WTC11 (cell line): ENCODE measurements at regions not wholly inside any gene's neighbourhood (a gene's known extent, or its start where the extent isn't known, plus 50 kb on each side); places are given as distances from the start of the nearest gene placed in this dataset.

Source experiments
- ATAC-seq: fragments of 200-7000 bp; cut with Tn5 transposase; 2 replicates; pipeline ENCODE4 v1.10.0; 2021; ENCODE audit warnings: mild to moderate bottlenecking, moderate library complexity
- CTCF ChIA-PET: fragments of 300-600 bp; sonication (Branson Sonifier 250); formaldehyde crosslinking; loops from one replicate; lab custom pipeline; 2021; ENCODE audit warnings: antibody characterized with exemption; lab: Charles Lee
- POLR2A ChIA-PET: fragments of 350-600 bp; sonication (Branson Sonifier 250); formaldehyde crosslinking; loops from one replicate; lab custom pipeline; 2021; ENCODE audit warnings: antibody characterized with exemption; lab: Charles Lee
- DNase-seq: peaks from one replicate; pipeline ENCODE4 v3.0.0; 2021; ENCODE audit warnings: low spot score
- H3K27ac Mint-ChIP-seq: 2 replicates; pipeline ENCODE4 v1.8.0; 2021; ENCODE audit warnings: mixed read lengths
- H3K27me3 Mint-ChIP-seq: 2 replicates; pipeline ENCODE4 v1.8.0; 2021; ENCODE audit warnings: low read depth, mild to moderate bottlenecking, moderate library complexity, mixed read lengths
- H3K36me3 Mint-ChIP-seq: 2 replicates; pipeline ENCODE4 v1.8.0; 2021; ENCODE audit warnings: mixed read lengths
- H3K4me1 Mint-ChIP-seq: 2 replicates; pipeline ENCODE4 v1.8.0; 2022; ENCODE audit warnings: mixed read lengths
- H3K4me3 Mint-ChIP-seq: 2 replicates; pipeline ENCODE4 v1.8.0; 2021; ENCODE audit warnings: mild to moderate bottlenecking, moderate library complexity, mixed read lengths
- H3K9me3 Mint-ChIP-seq: 2 replicates; pipeline ENCODE4 v1.8.0; 2021; ENCODE audit warnings: mixed read lengths
- ATF2 ChIP-seq: sonication (generic); formaldehyde crosslinking; IDR thresholded peaks from 2 replicates; pipeline ENCODE4 v1.8.1; 2022; ENCODE audit warnings: low read depth, missing genetic modification reagents, borderline replicate concordance
- CDX4 ChIP-seq: fragments of 250-450 bp; sonication (Bioruptor Pico); IDR thresholded peaks from 2 replicates; pipeline ENCODE4 v1.9.0; 2021; ENCODE audit warnings: moderate library complexity, mild to moderate bottlenecking, inconsistent platforms, borderline replicate concordance
- FOXK1 ChIP-seq: sonication (generic); formaldehyde crosslinking; IDR thresholded peaks from 2 replicates; pipeline ENCODE4 v1.8.0; 2022; ENCODE audit warnings: mild to moderate bottlenecking, moderate library complexity, missing genetic modification reagents
- FOXP4 ChIP-seq: sonication (generic); formaldehyde crosslinking; IDR thresholded peaks from 2 replicates; pipeline ENCODE4 v1.8.0; 2022; ENCODE audit warnings: mild to moderate bottlenecking, missing genetic modification reagents
- IRF1 ChIP-seq: sonication (generic); formaldehyde crosslinking; IDR thresholded peaks from 2 replicates; pipeline ENCODE4 v1.8.0; 2023; ENCODE audit warnings: missing genetic modification reagents
- JUN ChIP-seq: sonication (generic); formaldehyde crosslinking; IDR thresholded peaks from 2 replicates; pipeline ENCODE4 v1.8.0; 2023; ENCODE audit warnings: mild to moderate bottlenecking, missing genetic modification reagents
- NFYB ChIP-seq: sonication (generic); formaldehyde crosslinking; conservative IDR thresholded peaks from 2 replicates; pipeline ENCODE4 v1.8.0; 2022; ENCODE audit warnings: low read depth, missing genetic modification reagents
- PRDM15 ChIP-seq: sonication (generic); formaldehyde crosslinking; IDR thresholded peaks from 2 replicates; pipeline ENCODE4 v1.8.0; 2022; ENCODE audit warnings: missing genetic modification reagents
- PREB ChIP-seq: sonication (generic); formaldehyde crosslinking; IDR thresholded peaks from 2 replicates; pipeline ENCODE4 v1.8.1; 2022; ENCODE audit warnings: mild to moderate bottlenecking, missing genetic modification reagents, moderate library complexity, borderline replicate concordance
- TEAD4 ChIP-seq: sonication (generic); formaldehyde crosslinking; IDR thresholded peaks from 2 replicates; pipeline ENCODE4 v1.8.0; 2022; ENCODE audit warnings: mild to moderate bottlenecking, missing genetic modification reagents
- ZBTB43 ChIP-seq: sonication (generic); formaldehyde crosslinking; IDR thresholded peaks from 2 replicates; pipeline ENCODE4 v1.8.1; 2023; ENCODE audit warnings: mild to moderate bottlenecking, missing genetic modification reagents
- ZMAT4 ChIP-seq: fragments of 250-450 bp; sonication (Bioruptor Pico); IDR thresholded peaks from 2 replicates; pipeline ENCODE4 v1.9.0; 2021; ENCODE audit warnings: mild to moderate bottlenecking
- ZNF317 ChIP-seq: sonication (generic); formaldehyde crosslinking; IDR thresholded peaks from 2 replicates; pipeline ENCODE4 v1.8.1; 2023; ENCODE audit warnings: low read depth, mild to moderate bottlenecking, moderate library complexity, missing genetic modification reagents, borderline replicate concordance
- ZNF512 ChIP-seq: sonication (generic); formaldehyde crosslinking; IDR thresholded peaks from 2 replicates; pipeline ENCODE4 v1.8.1; 2022; ENCODE audit warnings: missing genetic modification reagents, borderline replicate concordance
- ZSCAN18 ChIP-seq: fragments of 250-450 bp; sonication (Bioruptor Pico); IDR thresholded peaks from 2 replicates; pipeline ENCODE4 v2.1.2; 2022; ENCODE audit warnings: mild to moderate bottlenecking, moderate library complexity

GRCh38 chr2:66805016-66805865 is 370.3 kb downstream of the MEIS1 start:
- ChIA-PET POLR2A (no interaction called here), CTCF (no interaction called here)
- Mint-ChIP-seq H3K27ac (no peak overlapping the region), H3K4me3 (no peak overlapping the region), H3K9me3 (no peaks in the 10 kb centered on the region), H3K36me3 (no peaks in the 10 kb centered on the region), H3K27me3 (no peaks in the 10 kb centered on the region), H3K4me1 (peaks cover 18% of the 10 kb centered on the region)
- no peak for DNase-seq
- no peak for ATAC-seq
- TF ChIP-seq TEAD4 (no peak), PREB (CRISPR knock-in tag) (no peak), FOXK1 (no peak)

- H3K4me1 Mint-ChIP-seq: peaks cover 18% of the 10 kb centered on the region
- no peaks in the 10 kb centered on the region for H3K27me3 Mint-ChIP-seq
- no peak for DNase-seq
- H3K4me3 Mint-ChIP-seq: no peak overlapping the region
- no peaks in the 10 kb centered on the region for H3K36me3 Mint-ChIP-seq
- TF ChIP-seq ZNF317 (CRISPR knock-in tag) (no peak), ATF2 (CRISPR knock-in tag) (no peak), CDX4 (CRISPR knock-in tag) (no peak), JUN (CRISPR knock-in tag) (no peak)
- H3K27ac Mint-ChIP-seq: no peak overlapping the region
- ATAC-seq: no peak
- ChIA-PET CTCF (no interaction called here), POLR2A (no interaction called here)
- no peaks in the 10 kb centered on the region for H3K9me3 Mint-ChIP-seq
These were observed 371.0 kb downstream of the MEIS1 start for GRCh38 chr2:66805968-66806367.

GRCh38 chr2:66813525-66813924 is 378.6 kb downstream of the MEIS1 start:
- no peaks in the 10 kb centered on the region for H3K27me3 Mint-ChIP-seq
- CTCF ChIA-PET: no interaction called here
- no peak for TF ChIP-seq NFYB (CRISPR knock-in tag)
- TF ChIP-seq IRF1: no peak
- TF ChIP-seq ZNF512 (CRISPR knock-in tag): no peak
- TF ChIP-seq ZMAT4 (CRISPR knock-in tag): no peak
- no peak for TF ChIP-seq ZBTB43 (CRISPR knock-in tag)
- no peak for TF ChIP-seq ZSCAN18 (CRISPR knock-in tag)
- TF ChIP-seq FOXP4: no peak
- TF ChIP-seq PRDM15 (CRISPR knock-in tag): no peak

More at GRCh38 chr2:66813525-66813924, 378.6 kb downstream of the MEIS1 start:
- POLR2A ChIA-PET: no interaction called here
- H3K9me3 Mint-ChIP-seq: peaks cover 10% of the 10 kb centered on the region
- DNase-seq (no peak), ATAC-seq (no peak)
- no peak overlapping the region for H3K4me3 Mint-ChIP-seq
- H3K27ac Mint-ChIP-seq: no peak overlapping the region
- no peaks in the 10 kb centered on the region for H3K4me1 Mint-ChIP-seq
- H3K36me3 Mint-ChIP-seq: peaks cover 6% of the 10 kb centered on the region
